T-helper 2 cell (primary cell): ENCODE measurements at regions not wholly inside any gene's neighbourhood (a gene's known extent, or its start where the extent isn't known, plus 50 kb on each side); places are given as distances from the start of the nearest gene placed in this dataset.
A peak's percentile ranks its signal among the peaks of the same experiment; 100 is the strongest.

Experiments
- DNase-seq, 5 experiments: peaks; one replicate each; pipeline versions ENCODE4 v3.0.0 to v3.0.0-alpha.2; 2012 to 2022

GRCh38 chr3:72370947-72371346, 477.3 kb downstream of the SHQ1 start:
- DNase-seq = no peak

GRCh38 chr3:72369681-72370080, 478.6 kb downstream of the SHQ1 start:
- no peak for DNase-seq

GRCh38 chr3:72368331-72368975, 479.8 kb downstream of the SHQ1 start:
- DNase-seq = no peak

- DNase-seq = no peak
Measured at GRCh38 chr3:72361990-72362389, 486.3 kb downstream of the SHQ1 start.

- no peak for DNase-seq
Measured at GRCh38 chr3:72359743-72360142, 488.5 kb downstream of the SHQ1 start.

- DNase-seq = no peak
Measured at GRCh38 chr3:72355168-72355567, 493.1 kb downstream of the SHQ1 start.

GRCh38 chr3:72354486-72354885, 493.8 kb downstream of the SHQ1 start:
- no peak for DNase-seq

- DNase-seq = no peak
Measured at GRCh38 chr3:72353236-72354128, 494.8 kb downstream of the SHQ1 start.

- DNase-seq = no peak
Measured at GRCh38 chr3:72352176-72352575, 496.1 kb downstream of the SHQ1 start.

GRCh38 chr3:72351536-72351935, 496.7 kb downstream of the SHQ1 start:
- DNase-seq = no peak

GRCh38 chr3:72350761-72351505, 497.3 kb downstream of the SHQ1 start:
- DNase-seq = no peak

GRCh38 chr3:72348357-72348756, 499.9 kb downstream of the SHQ1 start:
- no peak for DNase-seq

- DNase-seq = peak in 3 of 5 experiments; percentile 19 to 85 (median 51)
Measured at GRCh38 chr3:72347819-72348319, 500.4 kb downstream of the SHQ1 start.

GRCh38 chr3:72346526-72346926, 501.7 kb downstream of the SHQ1 start:
- peak in 1 of 5 experiments; percentile 73 for DNase-seq

- no peak for DNase-seq
Measured at GRCh38 chr3:72345980-72346379, 502.3 kb downstream of the SHQ1 start.

- peak in 2 of 5 experiments; percentile 10 to 76 for DNase-seq
Measured at GRCh38 chr3:72345237-72345878, 502.9 kb downstream of the SHQ1 start.

- DNase-seq = no peak
Measured at GRCh38 chr3:72344647-72345046, 503.6 kb downstream of the SHQ1 start.

- DNase-seq = no peak
Measured at GRCh38 chr3:72344236-72344635, 504.0 kb downstream of the SHQ1 start.

GRCh38 chr3:72343078-72343477, 505.2 kb downstream of the SHQ1 start:
- peak in 1 of 5 experiments; percentile 88 for DNase-seq

GRCh38 chr3:72342450-72342849, 505.8 kb downstream of the SHQ1 start:
- no peak for DNase-seq

- no peak for DNase-seq
Measured at GRCh38 chr3:72341920-72342319, 506.3 kb downstream of the SHQ1 start.

GRCh38 chr3:72341380-72341770, 506.9 kb downstream of the SHQ1 start:
- no peak for DNase-seq
